A549 (cell line): ENCODE measurements at regions not wholly inside any gene's neighbourhood (a gene's known extent, or its start where the extent isn't known, plus 50 kb on each side); places are given as distances from the start of the nearest gene placed in this dataset.

Experiments
- ATAC-seq, 2 experiments: fragments of 200-7000 bp in 1 of 2; fragments of >200 bp in 1 of 2; cut with Nextera tagmentation in 1 of 2; cut with Tn5 transposase in 1 of 2; 3 replicates each; pipeline versions ENCODE4 v1.8.0 to v1.9.1; 2018 to 2020; ENCODE audit warnings: mild to moderate bottlenecking in 1 of 2, moderate library complexity in 1 of 2
- CTCF ChIA-PET: fragments of 300-600 bp; sonication (Branson Sonifier 250); formaldehyde crosslinking; extraction: SDS; loops from one replicate; lab custom pipeline; 2021; ENCODE audit warnings: antibody characterized with exemption, inconsistent platforms; lab: Yijun Ruan, JAX
- POLR2A ChIA-PET: fragments of 350-600 bp; formaldehyde crosslinking; extraction: SDS; loops from one replicate; lab custom pipeline; 2021; ENCODE audit warnings: antibody characterized with exemption, inconsistent platforms; lab: Yijun Ruan, JAX
- DNase-seq, 2 experiments: peaks; one replicate each; pipeline versions ENCODE4 v3.0.0 to v3.0.0-alpha.2; 2011 to 2016; ENCODE audit warnings: low read depth in 1 of 2, low spot score in 1 of 2
- FAIRE-seq: peaks from 2 replicates; lab custom pipeline; 2011; peaks lifted over from hg19 to GRCh38; lab: Jason Lieb, UNC
- H3K27ac ChIP-seq, 2 experiments: fragments of >200 bp; sonication (Bioruptor Twin); formaldehyde crosslinking; 3 replicates each; pipeline ENCODE4 v1.5.1; 2016 to 2017
- H3K4me1 ChIP-seq: fragments of >200 bp; sonication (Bioruptor Twin); formaldehyde crosslinking; 3 replicates; pipeline ENCODE4 v1.6.1; 2016
- H3K4me2 ChIP-seq: fragments of >200 bp; sonication (Bioruptor Twin); formaldehyde crosslinking; 3 replicates; pipeline ENCODE4 v1.6.1; 2016
- H3K4me3 ChIP-seq: fragments of >200 bp; sonication (Bioruptor Twin); formaldehyde crosslinking; 3 replicates; pipeline ENCODE4 v1.5.1; 2016
- H3K9me3 ChIP-seq: fragments of >200 bp; sonication (Bioruptor Twin); formaldehyde crosslinking; 3 replicates; pipeline ENCODE4 v1.6.1; 2016
- ATOH8 ChIP-seq: fragments of 250-450 bp; sonication (Bioruptor Pico); IDR thresholded peaks from 2 replicates; pipeline ENCODE4 v1.5.0; 2020; ENCODE audit warnings: low read depth, mild to moderate bottlenecking, moderate library complexity
- EHMT2 ChIP-seq: fragments of 200-600 bp; sonication (generic); IDR thresholded peaks from 2 replicates; pipeline ENCODE4 v1.6.1; 2016; ENCODE audit warnings: antibody characterized with exemption, low read depth, mild to moderate bottlenecking, moderate library complexity
- EP300 ChIP-seq, 2 experiments: fragments of >200 bp; sonication (Bioruptor Twin); formaldehyde crosslinking; IDR thresholded peaks; 2 replicates in 1 of 2; 3 replicates in 1 of 2; pipeline ENCODE4 v1.6.1; 2016 to 2017
- FOSB ChIP-seq: fragments of 250-450 bp; sonication (Bioruptor Pico); IDR thresholded peaks from 2 replicates; pipeline ENCODE4 v1.5.0; 2020; ENCODE audit warnings: mild to moderate bottlenecking, moderate library complexity
- GATA3 ChIP-seq: IDR thresholded peaks from 2 replicates; pipeline ENCODE4 v1.6.1; 2012; ENCODE audit warnings: borderline replicate concordance
- HDAC2 ChIP-seq: fragments of 200-600 bp; sonication (generic); IDR thresholded peaks from 2 replicates; pipeline ENCODE4 v1.6.1; 2016
- HES2 ChIP-seq: fragments of >200 bp; sonication (Bioruptor Twin); formaldehyde crosslinking; IDR thresholded peaks from 2 replicates; pipeline ENCODE4 v1.6.1; 2016
- HOXA7 ChIP-seq: fragments of 250-450 bp; sonication (Bioruptor Pico); IDR thresholded peaks from 2 replicates; pipeline ENCODE4 v1.5.0; 2020; ENCODE audit warnings: mild to moderate bottlenecking, moderate library complexity
- HOXB5 ChIP-seq: fragments of 250-450 bp; sonication (Bioruptor Pico); IDR thresholded peaks from 2 replicates; pipeline ENCODE4 v1.5.0; 2020; ENCODE audit warnings: mild to moderate bottlenecking, moderate library complexity
- KDM5A ChIP-seq: fragments of 200-600 bp; sonication (generic); IDR thresholded peaks from 2 replicates; pipeline ENCODE4 v1.6.1; 2016; ENCODE audit warnings: antibody characterized with exemption, mild to moderate bottlenecking
- MAZ ChIP-seq: fragments of 150-350 bp; IDR thresholded peaks from 2 replicates; pipeline ENCODE4 v1.6.1; 2014; ENCODE audit warnings: antibody characterized with exemption, low read depth, low read length, borderline replicate concordance
- MYC ChIP-seq: IDR thresholded peaks from 2 replicates; pipeline ENCODE4 v1.6.1; 2012; ENCODE audit warnings: mild to moderate bottlenecking, inconsistent platforms, low read length, improper control_type of control experiment, borderline replicate concordance
- NFE2L2 ChIP-seq: fragments of 150-350 bp; conservative IDR thresholded peaks from 2 replicates; pipeline ENCODE4 v1.6.1; 2014; ENCODE audit warnings: low read length
- NR3C1 ChIP-seq: fragments of >200 bp; sonication (Bioruptor Twin); formaldehyde crosslinking; IDR thresholded peaks from 3 replicates; pipeline ENCODE4 v1.6.1; 2017
- PBX3 ChIP-seq: IDR thresholded peaks from 2 replicates; pipeline ENCODE4 v1.6.1; 2012
- POLR2AphosphoS2 ChIP-seq: conservative IDR thresholded peaks from 2 replicates; pipeline ENCODE4 v1.6.1; 2012; ENCODE audit warnings: low read length, improper control_type of control experiment, inconsistent platforms
- RAD21 ChIP-seq, 2 experiments: fragments of >200 bp in 1 of 2; sonication (Bioruptor Twin) in 1 of 2; formaldehyde crosslinking in 1 of 2; IDR thresholded peaks in 1 of 2; conservative IDR thresholded peaks in 1 of 2; 2 replicates in 1 of 2; 3 replicates in 1 of 2; pipeline ENCODE4 v1.6.1; 2012 to 2018; ENCODE audit warnings: inconsistent platforms in 1 of 2
- RARB ChIP-seq: fragments of 250-450 bp; sonication (Bioruptor Pico); IDR thresholded peaks from 2 replicates; pipeline ENCODE4 v1.8.0; 2021; ENCODE audit warnings: mild to moderate bottlenecking, moderate library complexity
- RCOR1 ChIP-seq: fragments of 150-350 bp; IDR thresholded peaks from 2 replicates; pipeline ENCODE4 v1.6.1; 2014; ENCODE audit warnings: antibody characterized with exemption, low read length, low read depth
- SREBF2 ChIP-seq: fragments of 450-650 bp; IDR thresholded peaks from 2 replicates; pipeline ENCODE4 v1.6.1; 2014; ENCODE audit warnings: mild to moderate bottlenecking, moderate library complexity
- TFCP2L1 ChIP-seq: fragments of 250-450 bp; sonication (Bioruptor Pico); IDR thresholded peaks from 2 replicates; pipeline ENCODE4 v1.5.0; 2021; ENCODE audit warnings: mild to moderate bottlenecking
- TP53 ChIP-seq: fragments of 250-450 bp; sonication (Bioruptor Pico); IDR thresholded peaks from 2 replicates; pipeline ENCODE4 v1.5.0; 2021; ENCODE audit warnings: mild to moderate bottlenecking, moderate library complexity
- ZFP36 ChIP-seq: fragments of 450-650 bp; IDR thresholded peaks from 2 replicates; pipeline ENCODE4 v1.6.1; 2014; ENCODE audit warnings: borderline replicate concordance; ENCODE audit not compliant: partially characterized antibody
- WGBS: methylation state at CpG from one replicate; pipeline ENCODE4 v1.1.6; 2017; ENCODE audit errors: missing lambda C conversion rate; 5-methylcytosine and 5-hydroxymethylcytosine counted together
- TF ChIP-seq, protein P1 (sequence below): IDR thresholded peaks from 2 replicates; pipeline ENCODE4 v1.6.1; 2012; ENCODE audit warnings: low read depth, borderline replicate concordance
- TF ChIP-seq, protein P2 (sequence below): fragments of 150-350 bp; IDR thresholded peaks from 2 replicates; pipeline ENCODE4 v1.6.1; 2014; ENCODE audit warnings: low read depth, mild to moderate bottlenecking, low read length

DNA sequence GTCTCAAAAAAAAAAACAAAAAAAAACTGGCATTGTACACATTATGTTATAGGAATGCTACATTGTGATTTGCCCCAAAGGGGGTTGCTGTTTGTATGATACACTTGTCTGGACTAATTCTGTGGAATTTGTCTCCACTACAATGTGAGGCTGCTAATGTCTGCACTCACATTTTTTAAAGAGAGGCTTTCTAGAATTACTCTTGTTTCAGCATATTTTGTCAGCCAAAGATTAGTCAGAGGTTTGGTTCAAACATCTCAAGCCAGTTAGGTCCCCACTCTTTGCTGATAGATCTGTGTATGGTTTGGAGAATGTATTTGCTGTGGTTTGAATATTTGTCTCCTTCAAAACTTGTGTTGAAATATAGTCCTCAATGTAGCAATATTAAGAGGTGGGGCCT, 59.3 kb upstream of the ZNF169 start:
- Histone ChIP-seq H3K4me2 (no peak overlapping the region), H3K27ac (no peak overlapping the region), H3K9me3 (peaks cover 50% of the 10 kb centered on the region), H3K4me1 (no peaks in the 10 kb centered on the region), H3K4me3 (no peak overlapping the region)
- ChIA-PET CTCF (interaction anchor here (1.2 to 3.6 kb wide), 2 partner anchors 13 to 23 kb away, joined by 3 to 22 read pairs; no protein-coding TSS in a partner anchor), POLR2A (no interaction called here)
- FAIRE-seq (no peak), ATAC-seq (no peak), DNase-seq (no peak)
- no peak for TF ChIP-seq EP300 (IDR thresholded peaks at IDR 0.05)
- TF ChIP-seq TFCP2L1 (CRISPR knock-in tag), result no peak
- no peak for TF ChIP-seq RCOR1

GRCh38 chr9:94204174-94204573, 54.9 kb upstream of the ZNF169 start:
- H3K4me2 ChIP-seq, result no peak overlapping the region
- 33% methylated on average over 4 of the region's 4 CpGs for WGBS
- peaks cover 58% of the 10 kb centered on the region for H3K9me3 ChIP-seq
- TF ChIP-seq, protein P1, sequence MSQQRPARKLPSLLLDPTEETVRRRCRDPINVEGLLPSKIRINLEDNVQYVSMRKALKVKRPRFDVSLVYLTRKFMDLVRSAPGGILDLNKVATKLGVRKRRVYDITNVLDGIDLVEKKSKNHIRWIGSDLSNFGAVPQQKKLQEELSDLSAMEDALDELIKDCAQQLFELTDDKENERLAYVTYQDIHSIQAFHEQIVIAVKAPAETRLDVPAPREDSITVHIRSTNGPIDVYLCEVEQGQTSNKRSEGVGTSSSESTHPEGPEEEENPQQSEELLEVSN, result no peak
- TF ChIP-seq POLR2AphosphoS2, result no peak
- no peak for TF ChIP-seq MAZ
- no peak for TF ChIP-seq KDM5A
- no peak for TF ChIP-seq SREBF2
- TF ChIP-seq NFE2L2, result no peak
- no peak for TF ChIP-seq HOXA7 (CRISPR knock-in tag)
- TF ChIP-seq GATA3, result no peak
- no peak for TF ChIP-seq PBX3
- TF ChIP-seq, protein P2, sequence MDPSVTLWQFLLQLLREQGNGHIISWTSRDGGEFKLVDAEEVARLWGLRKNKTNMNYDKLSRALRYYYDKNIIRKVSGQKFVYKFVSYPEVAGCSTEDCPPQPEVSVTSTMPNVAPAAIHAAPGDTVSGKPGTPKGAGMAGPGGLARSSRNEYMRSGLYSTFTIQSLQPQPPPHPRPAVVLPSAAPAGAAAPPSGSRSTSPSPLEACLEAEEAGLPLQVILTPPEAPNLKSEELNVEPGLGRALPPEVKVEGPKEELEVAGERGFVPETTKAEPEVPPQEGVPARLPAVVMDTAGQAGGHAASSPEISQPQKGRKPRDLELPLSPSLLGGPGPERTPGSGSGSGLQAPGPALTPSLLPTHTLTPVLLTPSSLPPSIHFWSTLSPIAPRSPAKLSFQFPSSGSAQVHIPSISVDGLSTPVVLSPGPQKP, result no peak
- TF ChIP-seq NR3C1, result no peak
- TF ChIP-seq FOSB (CRISPR knock-in tag), result no peak
- DNase-seq (no peak), ATAC-seq (no peak), FAIRE-seq (no peak)
- no peaks in the 10 kb centered on the region for H3K4me1 ChIP-seq
- no peak overlapping the region for H3K27ac ChIP-seq
- ChIA-PET CTCF (interaction anchor here (0.9 to 2.2 kb wide), 2 partner anchors 9 to 190 kb away, joined by 3 to 12 read pairs; no protein-coding TSS in a partner anchor), POLR2A (no interaction called here)
- H3K4me3 ChIP-seq, result no peak overlapping the region

GRCh38 chr9:94207781-94208180, 51.3 kb upstream of the ZNF169 start:
- ATAC-seq (no peak), DNase-seq (no peak), FAIRE-seq (no peak)
- TF ChIP-seq GATA3 (no peak), TP53 (CRISPR knock-in tag) (no peak), MYC (no peak), PBX3 (no peak), RARB (CRISPR knock-in tag) (no peak), RAD21 (conservative IDR thresholded peaks at IDR 0.05 in 1 of 2, IDR thresholded peaks at IDR 0.05 in 1 of 2) (no peak), ZFP36 (no peak), FOSB (CRISPR knock-in tag) (no peak), HDAC2 (no peak), HOXB5 (CRISPR knock-in tag) (no peak), KDM5A (no peak), HES2 (no peak), ATOH8 (CRISPR knock-in tag) (no peak), MAZ (no peak), EHMT2 (no peak)
- WGBS, result 68% methylated on average over 1 of the region's 1 CpG
- Histone ChIP-seq H3K4me3 (no peak overlapping the region), H3K9me3 (peaks cover 44% of the 10 kb centered on the region), H3K4me2 (no peak overlapping the region), H3K27ac (no peak overlapping the region), H3K4me1 (no peaks in the 10 kb centered on the region)
- ChIA-PET CTCF (interaction anchor here (1.9 to 2.3 kb wide), 2 partner anchors 142 to 193 kb away, joined by 4 to 5 read pairs; no protein-coding TSS in a partner anchor), POLR2A (no interaction called here)
